GM12878 (cell line): ENCODE measurements at regions not wholly inside any gene's neighbourhood (a gene's known extent, or its start where the extent isn't known, plus 50 kb on each side); places are given as distances from the start of the nearest gene placed in this dataset.

Experiments
- BHLHE40 ChIP-seq, 2 experiments: fragments of 450-650 bp in 1 of 2; IDR thresholded peaks; 2 replicates each; pipeline ENCODE4 v1.6.1; 2011 to 2017; ENCODE audit warnings: low read depth in 2 of 2, borderline replicate concordance in 1 of 2, improper control_type of control experiment in 1 of 2, low read length in 1 of 2, mild to moderate bottlenecking in 1 of 2
- CBFB ChIP-seq: IDR thresholded peaks from 2 replicates; pipeline ENCODE4 v1.6.1; 2016; ENCODE audit warnings: antibody characterized with exemption, low read depth
- CEBPB ChIP-seq, 2 experiments: fragments of 150-350 bp in 1 of 2; IDR thresholded peaks; 2 replicates each; pipeline ENCODE4 v1.6.1; 2012 to 2014; ENCODE audit warnings: low read depth in 2 of 2, low read length in 2 of 2, borderline replicate concordance in 1 of 2, inconsistent platforms in 1 of 2
- CTCF ChIP-seq, 3 experiments: IDR thresholded peaks in 2 of 3; conservative IDR thresholded peaks in 1 of 3; 2 replicates each; pipeline ENCODE4 v1.5.1; 2011; ENCODE audit warnings: low read depth in 3 of 3, low read length in 3 of 3, mild to moderate bottlenecking in 3 of 3, control low read depth in 2 of 3, moderate library complexity in 2 of 3, inconsistent platforms in 1 of 3, mixed read lengths in 1 of 3; ENCODE audit not compliant: control insufficient read depth in 2 of 3, insufficient read depth in 1 of 3; ENCODE audit errors: extremely low read depth in 1 of 3
- EZH2 ChIP-seq: IDR thresholded peaks from 2 replicates; pipeline ENCODE4 v1.6.1; 2012; ENCODE audit warnings: low read depth, mild to moderate bottlenecking, control low read depth, inconsistent platforms, low read length, borderline replicate concordance; ENCODE audit not compliant: control insufficient read depth
- FOXK2 ChIP-seq: fragments of 450-650 bp; IDR thresholded peaks from 2 replicates; pipeline ENCODE4 v1.6.1; 2017; ENCODE audit warnings: mild to moderate bottlenecking, moderate library complexity
- NFIC ChIP-seq: IDR thresholded peaks from 2 replicates; pipeline ENCODE4 v1.6.1; 2012; ENCODE audit warnings: low read depth, mild to moderate bottlenecking, inconsistent platforms, low read length, moderate library complexity
- NFYB ChIP-seq: IDR thresholded peaks from 2 replicates; pipeline ENCODE4 v1.6.1; 2011; ENCODE audit warnings: low read depth, mild to moderate bottlenecking, low read length, improper control_type of control experiment, moderate library complexity; ENCODE audit not compliant: insufficient read depth
- POLR2A ChIP-seq: IDR thresholded peaks from 2 replicates; pipeline ENCODE4 v1.6.1; 2011; ENCODE audit warnings: low read depth, mild to moderate bottlenecking, low read length
- POLR2AphosphoS5 ChIP-seq: IDR thresholded peaks from 2 replicates; pipeline ENCODE4 v1.6.1; 2011; ENCODE audit warnings: mild to moderate bottlenecking, low read length, inconsistent platforms
- RAD21 ChIP-seq: IDR thresholded peaks from 2 replicates; pipeline ENCODE4 v1.6.1; 2011; ENCODE audit warnings: mild to moderate bottlenecking, low read depth, low read length, moderate library complexity; ENCODE audit not compliant: insufficient read depth
- TARDBP ChIP-seq: IDR thresholded peaks from 2 replicates; pipeline ENCODE4 v1.6.1; 2016; ENCODE audit warnings: borderline replicate concordance
- USF2 ChIP-seq: IDR thresholded peaks from 2 replicates; pipeline ENCODE4 v1.6.1; 2011; ENCODE audit warnings: low read depth, low read length, improper control_type of control experiment, borderline replicate concordance

- TF ChIP-seq RAD21: no peak
- no peak for TF ChIP-seq CBFB
- no peak for TF ChIP-seq TARDBP
- TF ChIP-seq CTCF (IDR thresholded peaks at IDR 0.05 in 2 of 3, conservative IDR thresholded peaks at IDR 0.05 in 1 of 3; ENCODE audit: control insufficient read depth in 2 of 3, extremely low read depth in 1 of 3, insufficient read depth in 1 of 3, low read depth in 3 of 3, low read length in 3 of 3): no peak
- no peak for TF ChIP-seq NFIC
- no peak for TF ChIP-seq POLR2A
- TF ChIP-seq USF2: no peak
- TF ChIP-seq FOXK2: no peak
- no peak for TF ChIP-seq BHLHE40 (IDR thresholded peaks at IDR 0.05; ENCODE audit: borderline replicate concordance in 1 of 2, low read depth in 2 of 2, low read length in 1 of 2)
- no peak for TF ChIP-seq EZH2
- no peak for TF ChIP-seq NFYB
- no peak for TF ChIP-seq POLR2AphosphoS5
- TF ChIP-seq CEBPB (IDR thresholded peaks at IDR 0.05; ENCODE audit: borderline replicate concordance in 1 of 2, low read depth in 2 of 2, low read length in 2 of 2): no peak
Observed at GRCh38 chr4:67161311-67161710, 384.0 kb downstream of the CENPC start.
